Left renal pelvis (tissue), 4 donors: ENCODE measurements at regions not wholly inside any gene's neighbourhood (a gene's known extent, or its start where the extent isn't known, plus 50 kb on each side); places are given as distances from the start of the nearest gene placed in this dataset.

Source experiments
- DNase-seq, 4 donors: peaks; one replicate each; pipeline ENCODE4 v3.0.0-alpha.2; 2013; ENCODE audit warnings: low read depth in 4 of 4, low spot score in 3 of 4

DNA sequence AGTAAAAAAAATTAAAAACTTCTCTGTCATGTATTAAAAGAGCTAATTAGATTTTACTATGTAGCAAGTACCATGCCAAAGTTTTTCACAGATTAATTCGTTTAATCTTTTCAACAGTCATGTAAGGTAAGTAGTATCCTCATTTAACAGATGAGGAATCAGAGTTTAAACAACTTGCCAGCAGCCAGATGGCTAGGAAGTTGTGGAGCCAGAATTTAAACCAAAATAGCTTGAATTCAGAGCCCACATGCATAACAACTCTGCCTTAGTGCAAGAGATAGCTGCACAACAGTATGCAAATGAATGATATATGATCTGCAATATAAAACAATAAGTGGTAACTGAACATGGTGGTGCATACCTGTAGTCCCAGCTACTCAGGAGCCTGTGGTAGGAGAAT is 75.3 kb downstream of the NAP1L3 start:
- no peak for DNase-seq

DNA sequence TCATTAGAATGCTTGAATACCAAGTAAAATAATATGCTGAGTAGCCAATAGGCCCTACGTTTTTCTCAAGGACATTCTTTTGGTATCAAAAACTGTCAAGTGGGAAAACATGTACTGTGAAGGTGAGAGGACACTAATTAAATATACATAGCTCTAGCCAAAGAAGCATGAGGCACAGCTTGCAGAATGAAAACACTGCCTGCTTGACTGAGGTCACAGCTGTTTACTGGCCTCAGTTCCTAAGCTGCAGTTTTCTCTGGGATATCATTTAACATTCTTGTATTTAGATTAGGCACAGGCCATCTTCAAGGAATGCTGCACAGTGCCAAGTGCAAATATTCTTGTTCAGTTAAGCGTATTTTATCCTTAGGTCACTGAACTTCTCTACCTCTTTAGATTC is 78.6 kb downstream of the NAP1L3 start:
- DNase-seq, result peak in 1 of 4 donors; percentile 0

GRCh38 chrX:93593966-93594365 is 79.4 kb downstream of the NAP1L3 start:
- DNase-seq, result no peak

- no peak for DNase-seq
These were observed 82.0 kb downstream of the NAP1L3 start for GRCh38 chrX:93591398-93591797.

- no peak for DNase-seq
These were observed 87.7 kb downstream of the NAP1L3 start for GRCh38 chrX:93585661-93586060.

DNA sequence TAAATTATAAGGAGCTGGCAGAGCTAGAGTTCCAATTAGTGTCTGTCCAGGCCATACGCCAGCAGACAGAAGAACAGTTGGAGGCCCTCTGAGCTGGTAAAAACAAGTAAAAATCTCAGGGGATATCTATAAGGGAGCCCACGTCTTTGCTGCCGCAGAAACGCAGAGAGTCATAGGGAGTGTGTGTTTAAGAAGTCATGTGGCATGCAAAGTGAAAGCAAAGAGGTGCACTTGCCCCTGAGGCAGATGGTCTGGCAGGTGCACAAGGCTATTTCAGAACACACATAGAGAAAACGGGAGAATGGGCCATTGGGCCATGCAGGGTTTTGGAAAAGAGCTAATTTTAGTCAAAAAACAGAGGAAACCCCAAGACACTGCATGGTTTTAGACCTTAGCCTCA is 92.7 kb downstream of the NAP1L3 start:
- no peak for DNase-seq

- DNase-seq, result no peak
These were observed 134.8 kb downstream of the NAP1L3 start for GRCh38 chrX:93538575-93538974.

- DNase-seq, result no peak
These were observed 144.5 kb downstream of the NAP1L3 start for GRCh38 chrX:93528917-93529316.
